ENCODE measurements at regions not wholly inside any gene's neighbourhood (a gene's known extent, or its start where the extent isn't known, plus 50 kb on each side); places are given as distances from the start of the nearest gene placed in this dataset.

GRCh38 chr2:40872580-40872979 lies 420.7 kb upstream of the SLC8A1 start:
- POLR2A ChIA-PET, result no interaction called here
- DNase-seq, result no peak
- CTCF ChIA-PET, result no interaction called here

GRCh38 chr2:40874380-40874779 lies 422.5 kb upstream of the SLC8A1 start:
- no peak overlapping the region for H3K4me3 ChIP-seq (ENCODE audit: low read length)
- no peak for DNase-seq
- ChIA-PET CTCF (no interaction called here), POLR2A (no interaction called here)
- Mint-ChIP-seq H3K4me1 (no peaks in the 10 kb centered on the region), H3K9me3 (peaks cover 0 to 4% (median 0%) of the 10 kb centered on the region in 11 donors), H3K27me3 (no peaks in the 10 kb centered on the region), H3K27ac (no peak overlapping the region), H3K36me3 (no peaks in the 10 kb centered on the region), H3K4me3 (no peak overlapping the region)
- no peak overlapping the region for H3K27ac ChIP-seq (ENCODE audit: low read depth, low read length)
- H3K36me3 ChIP-seq (ENCODE audit: control insufficient read depth in 2 of 3, insufficient read depth in 3 of 3, low read length in 3 of 3), result no peaks in the 10 kb centered on the region
- H3K27me3 ChIP-seq (ENCODE audit: control insufficient read depth in 2 of 2, insufficient read depth in 2 of 2, low read length in 2 of 2), result no peaks in the 10 kb centered on the region
- H3K4me1 ChIP-seq (ENCODE audit: control insufficient read depth in 2 of 2, insufficient read depth in 2 of 2, low read length in 2 of 2), result no peaks in the 10 kb centered on the region
- ATAC-seq, result no peak
- H3K9me3 ChIP-seq (ENCODE audit: control insufficient read depth in 2 of 3, low read length in 3 of 3), result no peaks in the 10 kb centered on the region
- intact Hi-C loops (cut with micrococcal nuclease), result no loop called here

More at GRCh38 chr2:40872580-40872979, 420.7 kb upstream of the SLC8A1 start:
- no peak overlapping the region for H3K4me3 ChIP-seq (ENCODE audit: low read length)
- no peaks in the 10 kb centered on the region for H3K36me3 ChIP-seq (ENCODE audit: control insufficient read depth in 2 of 3, insufficient read depth in 3 of 3, low read length in 3 of 3)
- no peak for ATAC-seq
- Mint-ChIP-seq H3K9me3 (peaks cover 0 to 7% (median 0%) of the 10 kb centered on the region in 11 donors), H3K27me3 (no peaks in the 10 kb centered on the region), H3K4me1 (no peaks in the 10 kb centered on the region), H3K27ac (no peak overlapping the region), H3K36me3 (no peaks in the 10 kb centered on the region), H3K4me3 (no peak overlapping the region)
- no peaks in the 10 kb centered on the region for H3K27me3 ChIP-seq (ENCODE audit: control insufficient read depth in 2 of 2, insufficient read depth in 2 of 2, low read length in 2 of 2)
- H3K9me3 ChIP-seq (ENCODE audit: control insufficient read depth in 2 of 3, low read length in 3 of 3), result no peaks in the 10 kb centered on the region
- intact Hi-C loops (cut with micrococcal nuclease), result no loop called here
- no peaks in the 10 kb centered on the region for H3K4me1 ChIP-seq (ENCODE audit: control insufficient read depth in 2 of 2, insufficient read depth in 2 of 2, low read length in 2 of 2)
- H3K27ac ChIP-seq (ENCODE audit: low read depth, low read length), result no peak overlapping the region

- Mint-ChIP-seq H3K4me3 (no peak overlapping the region), H3K4me1 (no peaks in the 10 kb centered on the region), H3K27ac (no peak overlapping the region), H3K9me3 (peaks cover 0 to 3% (median 0%) of the 10 kb centered on the region in 11 donors), H3K27me3 (no peaks in the 10 kb centered on the region), H3K36me3 (no peaks in the 10 kb centered on the region)
- ChIA-PET CTCF (no interaction called here), POLR2A (no interaction called here)
- Histone ChIP-seq H3K36me3 (ENCODE audit: control insufficient read depth in 2 of 3, insufficient read depth in 3 of 3, low read length in 3 of 3) (no peaks in the 10 kb centered on the region), H3K27me3 (ENCODE audit: control insufficient read depth in 2 of 2, insufficient read depth in 2 of 2, low read length in 2 of 2) (no peaks in the 10 kb centered on the region), H3K27ac (ENCODE audit: low read depth, low read length) (no peak overlapping the region), H3K4me1 (ENCODE audit: control insufficient read depth in 2 of 2, insufficient read depth in 2 of 2, low read length in 2 of 2) (no peaks in the 10 kb centered on the region), H3K9me3 (ENCODE audit: control insufficient read depth in 2 of 3, low read length in 3 of 3) (no peaks in the 10 kb centered on the region), H3K4me3 (ENCODE audit: low read length) (no peak overlapping the region)
- intact Hi-C loops (cut with micrococcal nuclease), result no loop called here
- DNase-seq (no peak), ATAC-seq (no peak)
Measured at GRCh38 chr2:40877734-40878288, 425.9 kb upstream of the SLC8A1 start.

- no peaks in the 10 kb centered on the region for H3K36me3 ChIP-seq (ENCODE audit: control insufficient read depth in 2 of 3, insufficient read depth in 3 of 3, low read length in 3 of 3)
- H3K27ac ChIP-seq (ENCODE audit: low read depth, low read length), result no peak overlapping the region
- Mint-ChIP-seq H3K4me1 (no peaks in the 10 kb centered on the region), H3K9me3 (peaks cover 0 to 3% (median 0%) of the 10 kb centered on the region in 11 donors), H3K27ac (no peak overlapping the region), H3K27me3 (no peaks in the 10 kb centered on the region), H3K4me3 (no peak overlapping the region), H3K36me3 (no peaks in the 10 kb centered on the region)
- no peak overlapping the region for H3K4me3 ChIP-seq (ENCODE audit: low read length)
- POLR2A ChIA-PET, result no interaction called here
- no peaks in the 10 kb centered on the region for H3K4me1 ChIP-seq (ENCODE audit: control insufficient read depth in 2 of 2, insufficient read depth in 2 of 2, low read length in 2 of 2)
- H3K27me3 ChIP-seq (ENCODE audit: control insufficient read depth in 2 of 2, insufficient read depth in 2 of 2, low read length in 2 of 2), result no peaks in the 10 kb centered on the region
- ATAC-seq (no peak), DNase-seq (no peak)
- intact Hi-C loops (cut with micrococcal nuclease), result no loop called here
- no peaks in the 10 kb centered on the region for H3K9me3 ChIP-seq (ENCODE audit: control insufficient read depth in 2 of 3, low read length in 3 of 3)
- CTCF ChIA-PET, result no interaction called here
Measured at GRCh38 chr2:40879305-40879704, 427.4 kb upstream of the SLC8A1 start.

GRCh38 chr2:40886100-40886499 lies 434.2 kb upstream of the SLC8A1 start:
- no peak overlapping the region for H3K4me3 ChIP-seq (ENCODE audit: low read length)
- CTCF ChIA-PET, result no interaction called here
- no peak for ATAC-seq

GRCh38 chr2:40886655-40887054 lies 434.8 kb upstream of the SLC8A1 start:
- Mint-ChIP-seq H3K9me3 (peaks cover 0 to 8% (median 0%) of the 10 kb centered on the region in 11 donors), H3K27ac (no peak overlapping the region), H3K36me3 (no peaks in the 10 kb centered on the region), H3K4me3 (no peak overlapping the region), H3K27me3 (no peaks in the 10 kb centered on the region), H3K4me1 (no peaks in the 10 kb centered on the region)
- no peak overlapping the region for H3K27ac ChIP-seq (ENCODE audit: low read depth, low read length)
- DNase-seq (no peak), ATAC-seq (no peak)
- H3K27me3 ChIP-seq (ENCODE audit: control insufficient read depth in 2 of 2, insufficient read depth in 2 of 2, low read length in 2 of 2), result no peaks in the 10 kb centered on the region
- CTCF ChIA-PET, result no interaction called here
- no peaks in the 10 kb centered on the region for H3K9me3 ChIP-seq (ENCODE audit: control insufficient read depth in 2 of 3, low read length in 3 of 3)
- POLR2A ChIA-PET, result no interaction called here
- H3K4me1 ChIP-seq (ENCODE audit: control insufficient read depth in 2 of 2, insufficient read depth in 2 of 2, low read length in 2 of 2), result no peaks in the 10 kb centered on the region
- H3K36me3 ChIP-seq (ENCODE audit: control insufficient read depth in 2 of 3, insufficient read depth in 3 of 3, low read length in 3 of 3), result no peaks in the 10 kb centered on the region
- intact Hi-C loops (cut with micrococcal nuclease), result no loop called here
- no peak overlapping the region for H3K4me3 ChIP-seq (ENCODE audit: low read length)

More at GRCh38 chr2:40886100-40886499, 434.2 kb upstream of the SLC8A1 start:
- POLR2A ChIA-PET, result no interaction called here
- Histone ChIP-seq H3K27me3 (ENCODE audit: control insufficient read depth in 2 of 2, insufficient read depth in 2 of 2, low read length in 2 of 2) (no peaks in the 10 kb centered on the region), H3K36me3 (ENCODE audit: control insufficient read depth in 2 of 3, insufficient read depth in 3 of 3, low read length in 3 of 3) (no peaks in the 10 kb centered on the region), H3K9me3 (ENCODE audit: control insufficient read depth in 2 of 3, low read length in 3 of 3) (no peaks in the 10 kb centered on the region), H3K4me1 (ENCODE audit: control insufficient read depth in 2 of 2, insufficient read depth in 2 of 2, low read length in 2 of 2) (no peaks in the 10 kb centered on the region), H3K27ac (ENCODE audit: low read depth, low read length) (no peak overlapping the region)
- Mint-ChIP-seq H3K36me3 (no peaks in the 10 kb centered on the region), H3K9me3 (peaks cover 0 to 8% (median 0%) of the 10 kb centered on the region in 11 donors), H3K4me3 (no peak overlapping the region), H3K27me3 (no peaks in the 10 kb centered on the region), H3K27ac (no peak overlapping the region), H3K4me1 (no peaks in the 10 kb centered on the region)
- DNase-seq, result no peak
- intact Hi-C loops (cut with micrococcal nuclease), result no loop called here

- POLR2A ChIA-PET, result interaction anchor here (0.6 kb wide), 1 partner anchor 12 kb away, joined by 6 read pairs; no protein-coding TSS in a partner anchor
Measured at GRCh38 chr2:40896358-40896757, 444.5 kb upstream of the SLC8A1 start.

More at GRCh38 chr2:40896358-40896757, 444.5 kb upstream of the SLC8A1 start:
- intact Hi-C loops (cut with micrococcal nuclease), result no loop called here
- Mint-ChIP-seq H3K27ac (no peak overlapping the region), H3K9me3 (peaks cover 0 to 4% (median 0%) of the 10 kb centered on the region in 11 donors), H3K27me3 (no peaks in the 10 kb centered on the region), H3K36me3 (no peaks in the 10 kb centered on the region), H3K4me3 (no peak overlapping the region), H3K4me1 (no peaks in the 10 kb centered on the region)
- H3K9me3 ChIP-seq (ENCODE audit: control insufficient read depth in 2 of 3, low read length in 3 of 3), result no peaks in the 10 kb centered on the region
- ATAC-seq, result no peak
- H3K36me3 ChIP-seq (ENCODE audit: control insufficient read depth in 2 of 3, insufficient read depth in 3 of 3, low read length in 3 of 3), result no peaks in the 10 kb centered on the region
- no peaks in the 10 kb centered on the region for H3K27me3 ChIP-seq (ENCODE audit: control insufficient read depth in 2 of 2, insufficient read depth in 2 of 2, low read length in 2 of 2)
- H3K4me1 ChIP-seq (ENCODE audit: control insufficient read depth in 2 of 2, insufficient read depth in 2 of 2, low read length in 2 of 2), result no peaks in the 10 kb centered on the region
- CTCF ChIA-PET, result no interaction called here
- H3K4me3 ChIP-seq (ENCODE audit: low read length), result no peak overlapping the region
- no peak for DNase-seq
- H3K27ac ChIP-seq (ENCODE audit: low read depth, low read length), result no peak overlapping the region
